H1 (cell line): ENCODE measurements at regions not wholly inside any gene's neighbourhood (a gene's known extent, or its start where the extent isn't known, plus 50 kb on each side); places are given as distances from the start of the nearest gene placed in this dataset.

Experiments
- CTCF ChIA-PET: fragments of 300-600 bp; sonication (Branson Sonifier 250); formaldehyde crosslinking; loops from one replicate; lab custom pipeline; 2021; ENCODE audit not compliant: partially characterized antibody; lab: Charles Lee
- POLR2A ChIA-PET: fragments of 300-600 bp; sonication (Branson Sonifier 250); formaldehyde crosslinking; loops from one replicate; lab custom pipeline; 2021; ENCODE audit warnings: inconsistent platforms; ENCODE audit not compliant: partially characterized antibody; lab: Charles Lee
- DNase-seq, 2 experiments: peaks; one replicate each; pipeline versions ENCODE4 v3.0.0 to v3.0.0-alpha.2; 2010 to 2022; ENCODE audit warnings: low spot score in 2 of 2, low read depth in 1 of 2, mixed read lengths in 1 of 2
- FAIRE-seq: peaks from 2 replicates; lab custom pipeline; 2011; peaks lifted over from hg19 to GRCh38; lab: Jason Lieb, UNC
- H2AFZ ChIP-seq: 2 replicates; pipeline ENCODE4 v1.8.1; 2012; ENCODE audit warnings: low read length, inconsistent platforms
- H2AK5ac ChIP-seq: 2 replicates; pipeline ENCODE4 v1.6.1; 2013; ENCODE audit warnings: low read depth, low read length
- H2BK120ac ChIP-seq: replicated peaks from 2 replicates; pipeline ENCODE3; 2013; ENCODE audit warnings: low read depth, low read length, inconsistent platforms
- H2BK12ac ChIP-seq: 2 replicates; pipeline ENCODE4 v1.6.1; 2013; ENCODE audit warnings: low read depth, low read length
- H2BK15ac ChIP-seq: 2 replicates; pipeline ENCODE4 v1.6.1; 2013; ENCODE audit warnings: low read length
- H2BK20ac ChIP-seq: 2 replicates; pipeline ENCODE4 v1.6.1; 2013; ENCODE audit warnings: low read length
- H2BK5ac ChIP-seq: 2 replicates; pipeline ENCODE4 v1.6.1; 2013; ENCODE audit warnings: low read depth, low read length
- H3K14ac ChIP-seq: 2 replicates; pipeline ENCODE4 v1.6.1; 2013; ENCODE audit warnings: inconsistent platforms; ENCODE audit not compliant: insufficient read length
- H3K18ac ChIP-seq: 2 replicates; pipeline ENCODE4 v1.6.1; 2013; ENCODE audit warnings: low read length; ENCODE audit errors: extremely low read depth
- H3K23ac ChIP-seq: 2 replicates; pipeline ENCODE4 v1.6.1; 2013; ENCODE audit warnings: inconsistent platforms; ENCODE audit not compliant: insufficient read length
- H3K23me2 ChIP-seq: 2 replicates; pipeline ENCODE4 v1.6.1; 2013; ENCODE audit warnings: low read depth, low read length
- H3K27ac ChIP-seq: 2 replicates; pipeline ENCODE4 v1.6.1; 2011; ENCODE audit warnings: low read depth, low read length, inconsistent platforms
- H3K27me3 ChIP-seq, 4 experiments: replicated peaks in 1 of 4; 1 replicate in 1 of 4; 2 replicates in 3 of 4; pipeline versions ENCODE4 v1.6.1 to v1.8.1; 2011 to 2013; ENCODE audit warnings: low read length in 3 of 4, mild to moderate bottlenecking in 3 of 4, inconsistent platforms in 2 of 4, mixed read lengths in 2 of 4, moderate library complexity in 1 of 4; ENCODE audit not compliant: control insufficient read depth in 3 of 4, insufficient read depth in 3 of 4; ENCODE audit errors: extremely low read depth in 1 of 4
- H3K36me3 ChIP-seq, 4 experiments: 2 replicates each; pipeline versions ENCODE4 v1.6.1 to v1.8.1; 2011 to 2013; ENCODE audit warnings: mild to moderate bottlenecking in 4 of 4, low read length in 3 of 4, moderate library complexity in 2 of 4, control low read depth in 1 of 4, inconsistent platforms in 1 of 4; ENCODE audit not compliant: insufficient read depth in 4 of 4, control insufficient read depth in 2 of 4
- H3K4ac ChIP-seq: replicated peaks from 2 replicates; pipeline ENCODE3; 2013; ENCODE audit warnings: low read length, low read depth, mixed read lengths, inconsistent platforms; ENCODE audit not compliant: insufficient read length
- H3K4me1 ChIP-seq, 4 experiments: replicated peaks in 1 of 4; 1 replicate in 1 of 4; 2 replicates in 3 of 4; pipeline versions ENCODE4 v1.6.1 to v1.8.1; 2011 to 2013; ENCODE audit warnings: low read length in 3 of 4, inconsistent platforms in 2 of 4, mixed read lengths in 1 of 4; ENCODE audit not compliant: insufficient read depth in 4 of 4, control insufficient read depth in 3 of 4
- H3K4me2 ChIP-seq, 2 experiments: 2 replicates each; pipeline versions ENCODE4 v1.6.1 to v1.8.1; 2011 to 2013; ENCODE audit warnings: low read depth in 2 of 2, low read length in 2 of 2, control low read depth in 1 of 2, inconsistent platforms in 1 of 2, mild to moderate bottlenecking in 1 of 2; ENCODE audit not compliant: insufficient read depth in 1 of 2
- H3K4me3 ChIP-seq, 4 experiments: fragments of 200-600, 300-600 bp in 1 of 4; sonication (generic), shearing (Covaris generic), sonication (Bioruptor Twin) in 1 of 4; 2 replicates each; pipeline versions ENCODE4 v1.5.1 to v1.8.1; 2011 to 2016; ENCODE audit warnings: low read length in 4 of 4, low read depth in 3 of 4, control low read depth in 2 of 4, inconsistent platforms in 2 of 4, mild to moderate bottlenecking in 2 of 4, mixed read lengths in 1 of 4, moderate library complexity in 1 of 4; ENCODE audit not compliant: insufficient read depth in 2 of 4; ENCODE audit errors: extremely low read depth in 1 of 4
- H3K56ac ChIP-seq: replicated peaks from 2 replicates; pipeline ENCODE3; 2013; ENCODE audit warnings: low read depth, mild to moderate bottlenecking, mixed read lengths, low read length, inconsistent platforms; ENCODE audit not compliant: insufficient read length
- H3K79me1 ChIP-seq: 2 replicates; pipeline ENCODE4 v1.6.1; 2013; ENCODE audit warnings: low read depth, low read length, control low read depth
- H3K79me2 ChIP-seq, 2 experiments: 2 replicates each; pipeline versions ENCODE4 v1.6.1 to v1.8.1; 2012 to 2013; ENCODE audit warnings: low read length in 2 of 2, mild to moderate bottlenecking in 2 of 2, inconsistent platforms in 1 of 2; ENCODE audit not compliant: insufficient read depth in 2 of 2, control insufficient read depth in 1 of 2
- H3K9ac ChIP-seq, 4 experiments: replicated peaks in 1 of 4; 1 replicate in 1 of 4; 2 replicates in 3 of 4; pipeline versions ENCODE4 v1.6.1 to v1.8.1; 2011 to 2013; ENCODE audit warnings: low read depth in 3 of 4, low read length in 3 of 4, control low read depth in 2 of 4, mild to moderate bottlenecking in 2 of 4, moderate library complexity in 2 of 4, inconsistent platforms in 1 of 4; ENCODE audit errors: extremely low read depth in 1 of 4
- H3K9me3 ChIP-seq, 2 experiments: 2 replicates each; pipeline versions ENCODE4 v1.6.1 to v1.8.1; 2012 to 2013; ENCODE audit warnings: mild to moderate bottlenecking in 2 of 2, moderate library complexity in 2 of 2, control low read depth in 1 of 2, inconsistent platforms in 1 of 2, low read depth in 1 of 2, low read length in 1 of 2, mixed read lengths in 1 of 2; ENCODE audit not compliant: insufficient read depth in 2 of 2
- H4K20me1 ChIP-seq, 2 experiments: replicated peaks in 1 of 2; 2 replicates each; pipeline versions ENCODE3 to v1.8.1; 2011 to 2013; ENCODE audit warnings: inconsistent platforms in 2 of 2, low read length in 2 of 2, mild to moderate bottlenecking in 1 of 2; ENCODE audit not compliant: insufficient read depth in 2 of 2, control insufficient read depth in 1 of 2
- H4K5ac ChIP-seq: 2 replicates; pipeline ENCODE4 v1.6.1; 2013; ENCODE audit warnings: low read length, low read depth, mixed read lengths, inconsistent platforms; ENCODE audit not compliant: insufficient read length
- H4K8ac ChIP-seq: 2 replicates; pipeline ENCODE4 v1.8.0; 2013; ENCODE audit warnings: mild to moderate bottlenecking, moderate library complexity, low read length, inconsistent platforms; ENCODE audit not compliant: insufficient read depth; ENCODE audit errors: extremely low read depth
- H4K91ac ChIP-seq: replicated peaks from 2 replicates; pipeline ENCODE3; 2013; ENCODE audit warnings: low read length, mixed read lengths, inconsistent platforms; ENCODE audit not compliant: insufficient read length
- RAD21 ChIP-seq, 2 experiments: IDR thresholded peaks in 1 of 2; conservative IDR thresholded peaks in 1 of 2; 2 replicates each; pipeline ENCODE4 v1.6.1; 2011; ENCODE audit warnings: low read depth in 2 of 2, low read length in 2 of 2, improper control_type of control experiment in 1 of 2, inconsistent platforms in 1 of 2, mild to moderate bottlenecking in 1 of 2, moderate library complexity in 1 of 2
- USF2 ChIP-seq: IDR thresholded peaks from 2 replicates; pipeline ENCODE4 v1.6.1; 2011; ENCODE audit warnings: low read length, improper control_type of control experiment
- WGBS, 2 experiments: shearing (Covaris generic) in 1 of 2; methylation state at CpG; one replicate each; pipeline versions ENCODE4 v1.1.6 to v1.1.7; 2013 to 2015; ENCODE audit warnings: low lambda C conversion rate in 2 of 2, mixed read lengths in 2 of 2, inconsistent platforms in 1 of 2, low coverage in 1 of 2, missing lambda C conversion rate in 1 of 2; ENCODE audit not compliant: insufficient replicate concordance in 2 of 2, insufficient coverage in 1 of 2, insufficient read length in 1 of 2; ENCODE audit errors: extremely low coverage in 1 of 2, missing lambda C conversion rate in 1 of 2; 5-methylcytosine and 5-hydroxymethylcytosine counted together

- no peaks in the 10 kb centered on the region for H3K23me2 ChIP-seq
- H2AFZ ChIP-seq, result no peak overlapping the region
- H3K4ac ChIP-seq, result peak overlapping the region; percentile 45
- no peak overlapping the region for H3K9ac ChIP-seq
- H4K8ac ChIP-seq, result no peak overlapping the region
- no peaks in the 10 kb centered on the region for H4K20me1 ChIP-seq
- DNase-seq, result no peak
- peak overlapping the region; percentile 53; the same call in 1 of the 2 replicates for H3K18ac ChIP-seq
- H2BK15ac ChIP-seq, result peak overlapping the region; percentile 90; the same call in 1 of the 2 replicates
- no peak overlapping the region for H3K27ac ChIP-seq
- H2BK5ac ChIP-seq, result peak overlapping the region; percentile 68; the same call in 1 of the 2 replicates
- ChIA-PET CTCF (interaction anchor here (0.6 to 8.7 kb wide), 39 partner anchors 8 to 1136 kb away, joined by 3 to 85 read pairs (median 5); no protein-coding TSS in a partner anchor), POLR2A (interaction anchor here (0.6 to 4.3 kb wide), 4 partner anchors 10 to 486 kb away, joined by 3 to 20 read pairs (median 6); no protein-coding TSS in a partner anchor)
- peak overlapping the region; percentile 25; the same call in 1 of the 2 replicates for H2AK5ac ChIP-seq
- no peak overlapping the region for H4K5ac ChIP-seq
- H4K91ac ChIP-seq, result peak overlapping the region; percentile 66
- H2BK20ac ChIP-seq, result peak overlapping the region; percentile 100
- H3K27me3 ChIP-seq, result no peaks in the 10 kb centered on the region
- 87% methylated on average over 21 of the region's 24 CpGs; no CpG with 5 or more reads in 1 of the 2 experiments for WGBS, 2 experiments
- H3K36me3 ChIP-seq, result no peaks in the 10 kb centered on the region
- H3K56ac ChIP-seq, result no peak overlapping the region
- H3K4me2 ChIP-seq, result no peak overlapping the region
- no peak overlapping the region for H3K23ac ChIP-seq
- FAIRE-seq, result no peak
- peaks cover 5 to 9% of the 10 kb centered on the region in 2 experiments for H3K9me3 ChIP-seq
- peak overlapping the region; percentile 95; the same call in 1 of the 2 replicates for H2BK12ac ChIP-seq
- peak overlapping the region; percentile 66 for H2BK120ac ChIP-seq
- no peaks in the 10 kb centered on the region for H3K79me1 ChIP-seq
- H3K14ac ChIP-seq, result no peak overlapping the region
- TF ChIP-seq USF2 (no peak), RAD21 (IDR thresholded peaks at IDR 0.05 in 1 of 2, conservative IDR thresholded peaks at IDR 0.05 in 1 of 2; ENCODE audit: low read depth in 2 of 2, low read length in 2 of 2) (peak in 1 of 2 experiments; percentile 28; a peak in 2 of 4 replicates)
- no peaks in the 10 kb centered on the region for H3K79me2 ChIP-seq
- no peak overlapping the region for H3K4me3 ChIP-seq
- H3K4me1 ChIP-seq, result peaks cover 0 to 15% (median 2%) of the 10 kb centered on the region in 4 experiments; a peak in 6 of 7 replicates
These were observed 57.1 kb downstream of the ZFP36L2 start for GRCh38 chr2:43169099-43169945.
